NOMO-1 (cell line): ENCODE measurements at regions not wholly inside any gene's neighbourhood (a gene's known extent, or its start where the extent isn't known, plus 50 kb on each side); places are given as distances from the start of the nearest gene placed in this dataset.

Source experiments
- DNase-seq, 2 experiments: peaks; one replicate each; lab custom pipeline; 2025; ENCODE audit not compliant: unreplicated experiment in 2 of 2; lab: John Stamatoyannopoulos, UW

DNA sequence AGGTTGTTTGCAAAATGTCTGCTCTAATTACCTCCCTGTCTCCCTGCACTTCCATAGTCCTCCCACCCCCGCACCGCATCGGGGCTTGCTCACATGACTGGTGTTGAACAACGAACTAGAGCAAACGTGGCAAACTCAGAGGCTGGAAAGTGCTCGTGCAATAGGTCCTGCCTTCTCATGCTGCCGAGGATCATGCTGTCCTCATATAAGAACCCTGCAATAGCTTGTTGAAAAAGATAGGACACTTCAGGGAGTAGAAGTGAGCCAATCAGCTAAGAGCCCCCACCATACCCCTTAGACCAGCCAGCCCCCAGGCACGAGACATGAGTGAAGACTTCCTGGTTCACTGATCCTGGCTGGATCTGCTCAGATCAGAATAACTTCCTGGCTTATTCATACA, 219.2 kb downstream of the C6orf118 start:
- DNase-seq = no peak

DNA sequence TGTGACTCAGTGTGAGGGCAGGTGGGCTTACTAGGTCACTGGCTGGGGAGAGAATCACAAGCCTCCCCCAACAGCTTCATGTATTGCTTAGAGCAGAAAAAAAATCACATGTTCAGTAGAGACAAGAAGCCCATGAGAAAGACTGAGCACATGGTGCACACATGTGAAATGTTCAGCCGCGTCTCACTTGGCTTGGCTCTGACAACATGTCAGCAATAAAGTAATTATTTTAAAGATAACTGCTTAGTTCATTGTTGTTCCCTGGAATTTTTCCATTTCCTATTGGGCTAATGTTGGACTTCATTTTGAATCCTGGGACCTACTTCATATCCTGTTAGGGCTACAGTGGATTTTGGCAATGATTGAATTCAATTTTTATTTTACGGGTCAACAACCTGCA, 222.6 kb downstream of the C6orf118 start:
- DNase-seq = no peak

DNA sequence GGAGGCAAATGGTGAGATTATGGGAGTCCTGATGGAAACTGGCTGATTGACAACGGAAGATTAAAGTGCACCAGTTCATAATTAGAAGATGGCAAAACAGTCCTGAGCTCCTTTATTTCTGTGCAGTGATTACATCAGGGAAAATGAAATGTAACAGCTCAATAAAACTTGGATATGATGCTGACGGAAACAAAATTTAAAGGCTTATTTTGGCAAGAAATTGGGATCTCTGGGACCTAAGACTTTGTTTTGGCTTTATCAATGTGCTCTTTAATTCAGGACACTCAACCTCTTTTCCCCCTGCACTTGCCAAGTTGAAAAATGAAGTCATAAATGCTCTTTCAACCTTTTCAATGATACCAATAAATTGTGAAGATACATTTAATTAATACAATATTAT, 226.8 kb downstream of the C6orf118 start:
- no peak for DNase-seq

- DNase-seq = no peak
Measured at GRCh38 chr6:165081944-165082532, 227.4 kb downstream of the C6orf118 start.

DNA sequence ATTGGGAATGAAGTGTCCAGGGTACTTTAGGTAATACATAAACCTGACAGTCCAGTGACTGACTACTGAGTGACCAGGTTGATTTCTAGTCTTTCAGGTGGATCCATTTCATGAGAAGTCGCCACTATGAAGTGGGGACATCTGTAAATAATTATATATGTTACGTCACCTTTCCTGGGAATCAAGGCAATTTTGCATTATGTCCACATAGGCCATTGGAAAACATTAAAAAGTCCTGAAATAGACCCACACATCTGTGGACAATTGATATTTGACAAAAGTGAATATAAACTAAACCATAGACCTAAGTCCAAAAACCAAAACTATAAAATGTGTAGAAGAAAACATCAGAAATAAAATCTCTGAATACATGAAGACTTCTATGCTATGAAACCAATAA, 231.5 kb downstream of the C6orf118 start:
- no peak for DNase-seq

- no peak for DNase-seq
Measured at GRCh38 chr6:165071906-165072305, 237.5 kb downstream of the C6orf118 start.

- no peak for DNase-seq
Measured at GRCh38 chr6:165060720-165061119, 248.7 kb downstream of the C6orf118 start.

DNA sequence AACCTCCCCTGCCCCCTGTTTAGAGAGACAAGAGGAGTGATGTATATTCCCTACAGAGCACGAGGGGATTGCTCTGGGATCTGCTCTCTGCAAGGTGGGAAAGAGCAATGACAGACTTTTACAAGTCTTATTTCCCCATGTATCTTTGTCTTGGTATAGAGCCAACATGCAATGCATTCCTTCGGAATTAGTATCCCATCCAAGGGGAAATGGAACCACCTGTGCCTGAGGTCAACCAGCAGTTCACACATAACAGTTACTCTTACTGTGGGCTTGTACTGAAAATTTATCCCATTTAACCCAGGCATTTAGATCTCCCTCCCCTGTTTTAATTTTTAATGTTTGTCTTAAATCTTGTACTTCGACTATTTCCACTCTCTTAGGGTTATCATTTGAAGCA, 250.4 kb downstream of the C6orf118 start:
- no peak for DNase-seq

DNA sequence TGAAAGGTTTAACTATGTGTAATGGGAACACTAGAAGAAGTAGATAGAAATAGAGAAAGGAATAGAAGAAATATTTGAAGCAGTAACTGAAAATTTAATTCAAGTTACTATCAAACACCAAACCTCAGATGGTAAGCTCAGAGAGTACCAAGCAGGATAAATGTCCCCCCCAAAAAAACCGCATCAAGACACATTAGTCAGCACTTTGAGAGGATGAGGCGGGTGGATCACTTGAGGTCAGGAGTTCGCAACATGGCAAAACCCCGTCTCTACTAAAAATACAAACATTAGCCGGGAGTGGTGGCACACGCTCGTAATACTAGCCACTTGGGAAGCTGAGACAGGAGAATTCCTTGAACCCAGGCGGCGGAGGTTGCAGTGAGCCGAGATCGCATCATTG, 253.1 kb downstream of the C6orf118 start:
- no peak for DNase-seq

DNA sequence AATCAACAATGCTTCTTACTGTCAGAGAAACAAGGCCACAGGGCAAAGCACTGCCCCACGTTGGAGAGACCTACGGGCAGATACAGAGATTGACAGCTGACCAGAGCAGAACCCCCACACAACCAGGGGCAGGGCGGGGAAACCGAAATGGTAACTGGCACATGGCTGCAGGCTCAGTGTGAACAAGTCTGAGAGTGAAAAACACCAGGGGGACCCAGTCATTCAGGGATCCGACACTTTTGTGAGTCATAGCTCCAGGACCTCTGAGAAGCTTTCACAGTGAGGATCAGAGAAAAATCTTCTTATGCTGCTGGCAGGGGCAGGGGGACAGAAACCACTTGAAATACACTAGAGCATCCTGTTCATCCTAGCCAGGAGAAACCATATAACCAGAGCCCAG, 254.2 kb downstream of the C6orf118 start:
- no peak for DNase-seq

DNA sequence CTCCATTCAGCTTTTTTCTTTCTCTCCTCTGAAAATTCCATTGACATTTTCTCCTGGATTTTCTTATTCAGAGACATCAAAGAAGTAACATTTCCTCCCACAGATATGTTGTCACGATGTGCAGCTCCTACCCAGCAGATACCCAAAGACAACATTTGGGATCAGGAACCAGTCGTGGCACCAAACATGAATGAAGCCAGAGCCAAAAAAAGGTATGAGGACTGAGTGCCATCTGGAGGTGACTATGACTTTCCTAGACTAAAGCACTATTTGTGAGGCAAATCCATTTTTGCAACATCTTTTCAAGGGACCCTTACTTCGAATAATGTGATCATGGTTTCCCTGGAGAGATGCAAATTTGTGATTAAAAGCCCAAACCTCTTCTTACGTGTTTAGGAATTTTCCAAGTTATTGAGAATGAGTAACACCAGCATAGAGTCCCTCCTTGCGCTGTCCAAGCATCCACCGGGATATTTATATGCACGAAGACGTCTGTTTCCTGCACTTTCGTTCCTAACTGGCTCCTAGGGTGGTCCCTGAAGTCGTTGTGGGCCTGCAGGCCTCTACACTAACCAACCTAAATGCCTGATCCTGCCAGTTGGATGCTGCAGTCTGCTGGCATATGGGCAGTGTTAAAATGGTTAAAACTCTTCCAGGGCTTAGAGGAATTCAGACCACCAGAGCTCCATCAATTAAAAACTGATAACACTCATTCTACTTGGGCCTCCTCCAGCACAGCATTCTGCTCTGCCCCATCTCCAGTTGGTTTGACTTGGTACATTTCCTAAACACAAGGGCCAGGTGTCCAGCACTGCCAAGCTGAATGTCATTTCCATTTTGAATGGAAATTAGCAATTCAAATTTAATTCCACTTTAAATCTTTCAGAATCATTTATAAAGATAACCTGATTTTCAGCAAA, 256.6 kb downstream of the C6orf118 start:
- no peak for DNase-seq

GRCh38 chr6:165049362-165049761, 260.0 kb downstream of the C6orf118 start:
- DNase-seq = peak in 1 of 2 experiments; percentile 3

GRCh38 chr6:165047952-165048351, 261.5 kb downstream of the C6orf118 start:
- no peak for DNase-seq

GRCh38 chr6:165045631-165046030, 263.8 kb downstream of the C6orf118 start:
- DNase-seq = no peak

- no peak for DNase-seq
Measured at GRCh38 chr6:165042912-165043311, 266.5 kb downstream of the C6orf118 start.

GRCh38 chr6:165040440-165040839, 269.0 kb downstream of the C6orf118 start:
- DNase-seq = no peak

- no peak for DNase-seq
Measured at GRCh38 chr6:165034271-165034741, 275.1 kb downstream of the C6orf118 start.

GRCh38 chr6:165031502-165031901, 277.9 kb downstream of the C6orf118 start:
- no peak for DNase-seq

DNA sequence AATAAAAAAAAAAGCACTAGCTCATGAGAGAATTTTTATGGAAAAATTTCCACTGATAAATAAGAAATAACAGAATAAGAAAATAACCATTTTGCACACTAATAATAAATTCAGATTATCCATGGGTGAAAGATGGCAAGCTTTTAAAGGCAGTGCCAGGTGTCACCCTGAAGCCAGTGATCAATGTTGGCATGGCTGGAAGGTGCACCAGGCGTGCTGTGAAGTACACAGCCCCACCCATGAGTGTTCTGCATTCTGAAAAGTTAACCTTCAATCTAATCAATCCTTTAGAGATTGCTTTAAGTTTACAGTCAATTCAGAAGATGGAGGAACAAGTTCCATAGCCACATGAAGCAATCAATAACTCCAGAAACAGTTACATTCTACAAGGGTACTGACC, 284.4 kb downstream of the C6orf118 start:
- no peak for DNase-seq

- DNase-seq = no peak
Measured at GRCh38 chr6:165019681-165020080, 289.7 kb downstream of the C6orf118 start.

DNA sequence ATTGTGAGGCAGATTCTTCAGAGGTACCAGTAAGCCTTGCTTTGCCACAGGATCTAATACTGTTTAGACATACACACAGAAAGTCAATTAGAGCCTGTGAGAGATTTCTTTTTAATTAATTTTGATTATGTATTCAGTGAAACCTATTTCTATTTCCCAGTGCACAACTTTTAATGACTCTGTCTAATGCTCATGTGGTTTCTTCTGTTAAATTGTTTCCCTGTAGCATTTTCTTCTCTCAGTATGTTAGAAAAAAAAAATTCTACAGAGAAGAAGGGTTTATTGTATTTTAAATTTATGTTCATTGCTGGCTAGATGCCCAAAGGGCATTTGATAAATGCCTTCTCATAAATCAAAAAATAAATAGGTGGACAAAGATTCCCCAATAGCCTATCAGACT, 293.7 kb downstream of the C6orf118 start:
- no peak for DNase-seq

GRCh38 chr6:165013701-165014100, 295.7 kb downstream of the C6orf118 start:
- no peak for DNase-seq
